Activated CD4-positive, alpha-beta T cell treated with anti-CD3 and anti-CD28 coated beads, Interleukin-2, amount 10 ng/mL, durations not matched to agents 7 days and 5 days (primary cell): ENCODE measurements at regions not wholly inside any gene's neighbourhood (a gene's known extent, or its start where the extent isn't known, plus 50 kb on each side); places are given as distances from the start of the nearest gene placed in this dataset.
"Not testable (repeated sequence)": the region's sequence is repeated elsewhere in the genome, so short reads cannot be mapped to it uniquely, and the experiment has no call there.

Experiments
- CTCF ChIA-PET: fragments of 350-600 bp; sonication (Branson Sonifier 250); formaldehyde crosslinking; loops from one replicate; lab custom pipeline; 2021; ENCODE audit warnings: antibody characterized with exemption; lab: Charles Lee
- POLR2A ChIA-PET: fragments of 350-600 bp; sonication (Branson Sonifier 250); formaldehyde crosslinking; loops from one replicate; lab custom pipeline; 2021; ENCODE audit warnings: antibody characterized with exemption; lab: Charles Lee
- DNase-seq: peaks from one replicate; pipeline ENCODE4 v3.0.0-alpha.2; 2020
- H3K27ac Mint-ChIP-seq: one replicate; pipeline ENCODE4 v1.8.0; 2021; ENCODE audit warnings: mild to moderate bottlenecking, moderate library complexity, mixed read lengths
- H3K27me3 Mint-ChIP-seq: one replicate; pipeline ENCODE4 v1.8.0; 2021; ENCODE audit warnings: mixed read lengths
- H3K36me3 Mint-ChIP-seq: one replicate; pipeline ENCODE4 v1.8.0; 2021; ENCODE audit warnings: low read depth, mixed read lengths
- H3K4me1 Mint-ChIP-seq: one replicate; pipeline ENCODE4 v1.8.0; 2021; ENCODE audit warnings: mixed read lengths
- H3K4me3 Mint-ChIP-seq: one replicate; pipeline ENCODE4 v1.8.0; 2021; ENCODE audit warnings: mild to moderate bottlenecking, moderate library complexity, mixed read lengths
- H3K9me3 Mint-ChIP-seq: one replicate; pipeline ENCODE4 v1.8.0; 2021; ENCODE audit warnings: mixed read lengths

GRCh38 chr3:165716592-165716991 is 120.6 kb downstream of the BCHE start:
- DNase-seq, result no peak
- Mint-ChIP-seq H3K9me3 (peaks cover 3% of the 10 kb centered on the region), H3K4me1 (no peaks in the 10 kb centered on the region), H3K27me3 (no peaks in the 10 kb centered on the region), H3K27ac (no peak overlapping the region), H3K4me3 (no peak overlapping the region), H3K36me3 (no peaks in the 10 kb centered on the region)
- ChIA-PET POLR2A (no interaction called here), CTCF (no interaction called here)

- no peaks in the 10 kb centered on the region for H3K36me3 Mint-ChIP-seq
- H3K4me3 Mint-ChIP-seq, result no peak overlapping the region
- peaks cover 3% of the 10 kb centered on the region for H3K9me3 Mint-ChIP-seq
- H3K27ac Mint-ChIP-seq, result no peak overlapping the region
- no peaks in the 10 kb centered on the region for H3K4me1 Mint-ChIP-seq
- ChIA-PET POLR2A (no interaction called here), CTCF (no interaction called here)
- DNase-seq, result no peak
- H3K27me3 Mint-ChIP-seq, result no peaks in the 10 kb centered on the region
Measured at GRCh38 chr3:165713479-165713878, 123.7 kb downstream of the BCHE start.

GRCh38 chr3:165712382-165712781 is 124.8 kb downstream of the BCHE start:
- POLR2A ChIA-PET, result no interaction called here
- no peak for DNase-seq
- Mint-ChIP-seq H3K4me1 (no peaks in the 10 kb centered on the region), H3K9me3 (peaks cover 3% of the 10 kb centered on the region), H3K27ac (no peak overlapping the region), H3K27me3 (no peaks in the 10 kb centered on the region), H3K36me3 (no peaks in the 10 kb centered on the region), H3K4me3 (no peak overlapping the region)
- CTCF ChIA-PET, result no interaction called here

- no peak overlapping the region for H3K4me3 Mint-ChIP-seq
- POLR2A ChIA-PET, result no interaction called here
- peaks cover 15% of the 10 kb centered on the region for H3K9me3 Mint-ChIP-seq
Measured at GRCh38 chr3:165697910-165698309, 139.3 kb downstream of the BCHE start.

GRCh38 chr3:165696496-165696895 is 140.7 kb downstream of the BCHE start:
- no peaks in the 10 kb centered on the region for H3K36me3 Mint-ChIP-seq
- DNase-seq, result no peak
- H3K27ac Mint-ChIP-seq, result no peak overlapping the region
- POLR2A ChIA-PET, result no interaction called here
- no peak overlapping the region for H3K4me3 Mint-ChIP-seq
- CTCF ChIA-PET, result no interaction called here
- H3K27me3 Mint-ChIP-seq, result no peaks in the 10 kb centered on the region
- peaks cover 20% of the 10 kb centered on the region for H3K9me3 Mint-ChIP-seq
- H3K4me1 Mint-ChIP-seq, result no peaks in the 10 kb centered on the region

More at GRCh38 chr3:165697910-165698309, 139.3 kb downstream of the BCHE start:
- Mint-ChIP-seq H3K36me3 (no peaks in the 10 kb centered on the region), H3K27me3 (no peaks in the 10 kb centered on the region), H3K4me1 (no peaks in the 10 kb centered on the region), H3K27ac (no peak overlapping the region)
- CTCF ChIA-PET, result no interaction called here
- no peak for DNase-seq

- DNase-seq, result no peak
- H3K27me3 Mint-ChIP-seq, result no peaks in the 10 kb centered on the region
- H3K36me3 Mint-ChIP-seq, result no peaks in the 10 kb centered on the region
- CTCF ChIA-PET, result no interaction called here
- H3K4me1 Mint-ChIP-seq, result no peaks in the 10 kb centered on the region
- H3K27ac Mint-ChIP-seq, result no peak overlapping the region
- POLR2A ChIA-PET, result no interaction called here
- H3K9me3 Mint-ChIP-seq, result no peaks in the 10 kb centered on the region
- H3K4me3 Mint-ChIP-seq, result no peak overlapping the region
Measured at GRCh38 chr3:165683947-165684346, 153.3 kb downstream of the BCHE start.

- H3K9me3 Mint-ChIP-seq, result no peaks in the 10 kb centered on the region
- H3K27ac Mint-ChIP-seq, result no peak overlapping the region
- no peak overlapping the region for H3K4me3 Mint-ChIP-seq
- ChIA-PET POLR2A (no interaction called here), CTCF (no interaction called here)
- no peaks in the 10 kb centered on the region for H3K4me1 Mint-ChIP-seq
- no peaks in the 10 kb centered on the region for H3K27me3 Mint-ChIP-seq
- no peaks in the 10 kb centered on the region for H3K36me3 Mint-ChIP-seq
- DNase-seq, result no peak
Measured at GRCh38 chr3:165682734-165683133, 154.5 kb downstream of the BCHE start.

- Mint-ChIP-seq H3K36me3 (no peaks in the 10 kb centered on the region), H3K27me3 (no peaks in the 10 kb centered on the region), H3K4me3 (no peak overlapping the region), H3K9me3 (peaks cover 3% of the 10 kb centered on the region), H3K27ac (no peak overlapping the region), H3K4me1 (no peaks in the 10 kb centered on the region)
- POLR2A ChIA-PET, result no interaction called here
- DNase-seq, result no peak
- CTCF ChIA-PET, result no interaction called here
Measured at GRCh38 chr3:165669967-165670366, 167.3 kb downstream of the BCHE start.

- Mint-ChIP-seq H3K4me3 (no peak overlapping the region), H3K27ac (no peak overlapping the region), H3K27me3 (no peaks in the 10 kb centered on the region), H3K9me3 (no peaks in the 10 kb centered on the region), H3K36me3 (no peaks in the 10 kb centered on the region), H3K4me1 (no peaks in the 10 kb centered on the region)
- ChIA-PET CTCF (no interaction called here), POLR2A (no interaction called here)
- DNase-seq, result no peak
Measured at GRCh38 chr3:165669504-165669903, 167.7 kb downstream of the BCHE start.

- Mint-ChIP-seq H3K9me3 (no peaks in the 10 kb centered on the region), H3K27me3 (no peaks in the 10 kb centered on the region), H3K27ac (no peak overlapping the region), H3K4me1 (no peaks in the 10 kb centered on the region), H3K36me3 (no peaks in the 10 kb centered on the region), H3K4me3 (no peak overlapping the region)
- POLR2A ChIA-PET, result no interaction called here
- CTCF ChIA-PET, result no interaction called here
- no peak for DNase-seq
Measured at GRCh38 chr3:165667676-165668075, 169.5 kb downstream of the BCHE start.

GRCh38 chr3:165658027-165658426 is 179.2 kb downstream of the BCHE start:
- ChIA-PET CTCF (no interaction called here), POLR2A (no interaction called here)
- Mint-ChIP-seq H3K36me3 (no peaks in the 10 kb centered on the region), H3K27ac (no peak overlapping the region), H3K4me1 (no peaks in the 10 kb centered on the region), H3K9me3 (peaks cover 5% of the 10 kb centered on the region), H3K4me3 (no peak overlapping the region), H3K27me3 (no peaks in the 10 kb centered on the region)
- DNase-seq, result no peak

GRCh38 chr3:165653130-165653778 is 184.0 kb downstream of the BCHE start:
- no peak overlapping the region for H3K4me3 Mint-ChIP-seq
- H3K27ac Mint-ChIP-seq, result no peak overlapping the region
- H3K4me1 Mint-ChIP-seq, result no peaks in the 10 kb centered on the region
- no peak for DNase-seq
- POLR2A ChIA-PET, result no interaction called here
- CTCF ChIA-PET, result no interaction called here
- no peaks in the 10 kb centered on the region for H3K27me3 Mint-ChIP-seq
- H3K36me3 Mint-ChIP-seq, result no peaks in the 10 kb centered on the region
- peaks cover 2% of the 10 kb centered on the region for H3K9me3 Mint-ChIP-seq

- DNase-seq, H3K36me3 Mint-ChIP-seq, H3K27me3 Mint-ChIP-seq, H3K4me1 Mint-ChIP-seq, H3K9me3 Mint-ChIP-seq, POLR2A ChIA-PET, H3K4me3 Mint-ChIP-seq, CTCF ChIA-PET, H3K27ac Mint-ChIP-seq: not testable (repeated sequence)
Measured at GRCh38 chr3:165649282-165649681, 187.9 kb downstream of the BCHE start.

- Mint-ChIP-seq H3K4me1 (no peaks in the 10 kb centered on the region), H3K9me3 (no peaks in the 10 kb centered on the region), H3K36me3 (no peaks in the 10 kb centered on the region), H3K27ac (no peak overlapping the region), H3K4me3 (no peak overlapping the region), H3K27me3 (no peaks in the 10 kb centered on the region)
- POLR2A ChIA-PET, result no interaction called here
- CTCF ChIA-PET, result no interaction called here
- DNase-seq, result no peak
Measured at GRCh38 chr3:165645191-165645590, 192.0 kb downstream of the BCHE start.
